ENCODE measurements at regions not wholly inside any gene's neighbourhood (a gene's known extent, or its start where the extent isn't known, plus 50 kb on each side); places are given as distances from the start of the nearest gene placed in this dataset.
"Not testable (repeated sequence)": the region's sequence is repeated elsewhere in the genome, so short reads cannot be mapped to it uniquely, and the experiment has no call there.

DNA sequence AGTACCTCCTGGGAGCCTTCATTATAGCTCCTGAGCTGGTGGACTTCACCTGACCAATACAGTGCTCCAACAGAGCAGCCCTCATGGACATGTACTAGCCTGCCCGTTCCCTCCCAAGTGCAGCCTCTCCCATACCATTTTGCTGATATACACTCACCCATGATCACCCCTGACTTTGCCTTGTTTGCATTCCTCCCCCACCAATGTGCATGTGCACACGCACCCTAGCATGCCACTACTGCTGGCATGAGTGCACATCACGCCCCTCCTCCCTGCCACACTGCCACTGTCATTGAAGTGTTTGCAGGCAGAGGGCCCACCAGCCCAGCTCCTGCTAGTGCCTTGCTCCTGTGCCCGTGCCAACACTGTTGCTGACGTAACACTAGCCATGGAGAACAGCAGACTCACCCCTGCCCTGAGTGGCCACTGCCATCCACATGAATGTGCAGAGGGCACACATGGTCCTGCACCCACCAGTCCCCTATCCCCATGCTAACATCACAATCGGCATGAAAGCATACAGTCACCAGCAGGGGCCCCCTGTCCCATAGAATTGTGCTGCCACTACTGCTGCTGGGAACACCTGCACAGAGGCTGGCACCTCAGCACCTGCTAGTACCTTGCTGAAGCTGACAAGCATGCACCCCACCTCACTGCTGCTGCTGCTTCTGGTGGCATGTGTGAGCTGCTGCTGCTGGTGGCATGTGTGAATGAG is 110.3 kb downstream of the SINHCAF start:
- peak; percentile 80 for FAIRE-seq
- no peak for DNase-seq (ENCODE audit: insufficient read length, low spot score)

DNA sequence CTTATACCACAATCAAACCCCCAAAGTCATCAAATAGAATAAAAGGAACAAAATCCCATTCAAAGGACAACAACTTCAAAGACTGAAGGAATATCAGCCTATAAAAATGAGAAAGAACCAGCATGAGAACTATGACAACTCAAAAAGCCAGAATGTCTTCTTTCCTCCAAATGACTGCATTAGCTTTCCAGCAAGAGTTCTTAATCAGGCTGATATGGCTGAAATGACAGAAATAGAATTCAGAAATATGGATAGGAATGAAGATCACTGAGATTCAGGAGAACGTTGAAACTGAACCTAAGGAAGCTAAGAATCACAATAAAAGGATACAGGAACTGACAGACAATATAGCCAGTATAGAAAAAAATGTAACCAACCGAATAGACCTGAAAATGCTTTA is 109.5 kb downstream of the SINHCAF start:
- no peak for DNase-seq (ENCODE audit: insufficient read length, low spot score)
- no peak for FAIRE-seq

DNA sequence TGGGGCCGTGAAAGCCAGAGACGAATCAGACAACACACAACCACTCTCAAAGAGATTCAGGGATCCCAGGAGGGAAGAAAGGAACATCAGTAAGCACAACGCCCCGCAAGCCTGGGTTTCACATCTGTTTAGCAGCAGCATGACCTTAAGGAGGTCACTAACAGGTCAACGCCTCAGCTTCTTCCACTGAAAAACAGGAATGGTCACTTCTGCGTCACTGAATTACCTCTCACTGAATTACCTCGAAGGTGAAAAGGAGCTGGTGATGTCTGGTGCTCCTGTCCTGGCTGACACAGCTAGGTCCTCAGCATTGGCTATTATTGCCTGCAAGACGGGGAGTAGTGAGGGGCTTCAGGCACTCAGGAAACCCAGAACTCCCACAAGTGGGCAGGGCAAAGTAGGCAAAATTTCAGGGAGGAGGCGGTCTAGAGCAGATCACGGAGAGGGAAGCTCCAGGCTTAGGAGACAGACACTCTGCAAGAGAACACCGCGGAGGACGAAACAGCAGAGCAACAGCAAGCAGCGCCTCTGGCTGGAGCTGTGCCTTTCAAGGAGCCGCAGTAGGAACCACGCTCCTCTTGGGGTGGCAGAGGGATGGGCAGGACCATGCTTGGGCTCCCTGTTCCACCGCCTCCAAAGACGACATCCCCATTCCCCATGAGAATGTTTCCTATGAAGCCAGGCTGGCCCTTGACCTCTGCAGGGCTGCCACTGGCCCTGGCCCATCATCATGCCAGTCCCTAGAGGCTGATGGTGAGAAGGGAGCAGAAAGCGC is 108.4 kb downstream of the SINHCAF start:
- FAIRE-seq, result no peak

DNA sequence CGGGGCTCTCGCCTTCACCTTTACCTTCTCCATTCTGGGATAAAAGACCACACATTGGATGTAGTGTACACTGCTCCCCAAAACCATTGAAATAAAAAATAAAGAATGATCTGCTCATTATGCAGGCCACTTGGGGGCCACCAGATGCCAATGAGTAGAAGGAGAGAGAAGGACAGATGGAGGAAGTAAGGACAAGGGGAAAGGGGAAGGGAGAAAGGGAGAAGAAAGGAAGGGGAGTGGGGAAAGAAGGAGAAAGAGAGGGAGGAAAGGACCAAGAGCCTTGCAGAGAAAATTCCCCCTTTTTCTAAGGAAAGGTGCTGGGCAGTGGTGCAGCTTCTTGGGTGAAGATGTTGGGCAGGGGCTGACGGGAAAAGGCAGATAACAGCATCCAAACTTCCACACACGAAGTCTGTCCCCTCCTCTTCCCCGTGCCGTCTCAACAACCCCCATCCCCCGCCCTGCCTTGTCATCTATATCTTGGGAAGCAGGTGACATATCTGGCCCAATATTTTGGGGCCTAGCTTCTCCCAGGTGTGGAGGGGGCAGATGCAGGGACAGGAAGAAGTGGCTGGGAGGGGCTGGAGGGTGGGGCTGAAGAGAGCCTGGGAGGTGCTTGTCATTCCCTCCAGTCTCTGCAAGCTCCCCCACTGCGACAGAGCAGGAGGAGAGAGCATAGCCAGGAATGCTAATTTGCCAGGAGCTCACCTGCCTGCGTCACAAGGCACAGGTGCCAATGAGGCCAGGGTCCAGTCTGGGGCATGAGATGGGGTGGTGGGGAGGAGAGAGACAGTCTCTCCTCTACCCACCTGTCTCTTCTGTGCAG is 107.5 kb downstream of the SINHCAF start:
- DNase-seq (ENCODE audit: insufficient read length, low spot score), result no peak
- FAIRE-seq, result no peak

More for the DNA sequence above, 108.4 kb downstream of the SINHCAF start:
- DNase-seq (ENCODE audit: insufficient read length, low spot score), result no peak

DNA sequence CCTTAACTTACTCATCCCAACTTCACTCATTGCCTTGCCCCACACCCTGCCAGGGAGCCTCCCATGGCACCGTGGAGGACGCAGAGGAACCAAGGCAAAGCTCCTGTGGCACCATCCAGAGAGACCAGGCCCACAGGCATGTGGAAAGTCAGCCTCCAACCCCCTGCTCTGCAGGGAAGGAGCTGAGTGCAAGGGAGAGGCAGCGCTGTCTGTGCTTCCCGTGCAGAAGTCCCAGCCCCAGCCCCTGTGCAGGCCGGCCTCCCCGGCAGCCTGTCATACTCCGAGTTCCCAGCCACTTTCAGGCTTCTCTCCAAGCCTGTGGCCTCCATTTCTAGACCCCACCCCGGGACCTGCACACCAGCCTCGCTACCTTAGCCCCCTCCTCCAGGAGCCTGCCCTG is 106.4 kb downstream of the SINHCAF start:
- no peak for DNase-seq (ENCODE audit: insufficient read length, low spot score)
- FAIRE-seq, result no peak

DNA sequence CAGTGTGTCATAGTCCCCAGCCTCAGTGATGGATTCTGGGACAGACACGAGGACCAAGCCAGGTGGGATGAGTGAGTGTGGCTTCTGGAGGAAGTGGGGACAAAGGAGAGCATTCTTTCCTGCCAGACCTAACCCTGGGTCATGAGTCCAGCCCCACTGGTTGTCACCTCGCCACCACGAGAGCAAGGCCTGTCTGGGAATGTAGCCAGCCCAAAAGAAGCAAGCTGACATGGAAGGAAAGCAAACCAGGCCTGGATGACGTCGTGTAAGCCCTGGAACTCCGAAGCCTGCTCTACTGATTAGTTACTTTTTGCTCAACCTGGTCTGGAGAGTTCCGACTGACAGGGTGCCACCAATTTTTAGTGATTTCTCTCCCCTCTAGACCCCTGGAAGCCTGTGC is 105.9 kb downstream of the SINHCAF start:
- no peak for DNase-seq (ENCODE audit: insufficient read length, low spot score)

DNA sequence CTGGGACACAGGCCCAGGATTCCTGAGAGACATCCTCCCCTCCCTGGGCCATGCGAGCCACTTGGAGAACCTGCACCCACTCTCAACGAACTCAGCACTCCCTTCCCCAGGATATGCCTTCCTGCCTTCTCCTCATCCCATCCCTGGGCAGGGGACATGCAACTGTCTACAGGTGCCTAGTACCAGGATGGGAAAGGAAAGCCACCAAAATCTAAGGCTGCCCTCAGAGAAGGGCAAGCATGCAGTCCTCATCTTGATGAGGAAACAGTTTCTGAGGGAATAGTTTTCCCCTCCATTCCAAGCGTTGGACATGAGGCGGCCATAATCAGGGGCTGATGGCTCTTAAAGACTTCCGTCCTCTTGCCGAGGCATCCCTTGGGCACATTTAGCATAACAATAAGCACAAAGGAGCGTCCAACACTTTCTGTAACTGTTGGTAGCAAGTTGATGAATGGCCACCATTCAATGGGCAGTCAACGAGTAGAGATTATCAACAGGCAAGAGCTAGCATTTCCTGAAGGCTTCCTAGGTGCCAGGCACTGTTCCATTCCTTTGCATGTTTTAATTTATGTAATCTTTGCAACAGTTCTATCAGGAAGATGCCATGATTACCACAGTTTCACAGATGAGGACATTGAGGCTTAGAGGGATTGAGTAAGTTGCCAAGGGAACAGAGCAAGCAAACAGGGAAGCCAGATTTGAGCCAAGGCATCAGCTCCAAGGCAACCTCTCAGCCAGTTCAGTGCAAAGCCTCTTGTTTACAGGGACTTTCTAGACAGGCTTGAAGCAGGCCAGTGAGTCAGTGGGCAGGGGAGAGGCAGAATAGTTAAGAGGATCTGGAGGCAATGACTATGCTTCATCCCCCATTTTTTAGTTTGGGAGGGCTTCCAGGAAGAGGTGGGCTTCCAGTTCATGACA is 105.1 kb downstream of the SINHCAF start:
- FAIRE-seq, result no peak

More for the DNA sequence above, 105.9 kb downstream of the SINHCAF start:
- FAIRE-seq, result no peak

DNA sequence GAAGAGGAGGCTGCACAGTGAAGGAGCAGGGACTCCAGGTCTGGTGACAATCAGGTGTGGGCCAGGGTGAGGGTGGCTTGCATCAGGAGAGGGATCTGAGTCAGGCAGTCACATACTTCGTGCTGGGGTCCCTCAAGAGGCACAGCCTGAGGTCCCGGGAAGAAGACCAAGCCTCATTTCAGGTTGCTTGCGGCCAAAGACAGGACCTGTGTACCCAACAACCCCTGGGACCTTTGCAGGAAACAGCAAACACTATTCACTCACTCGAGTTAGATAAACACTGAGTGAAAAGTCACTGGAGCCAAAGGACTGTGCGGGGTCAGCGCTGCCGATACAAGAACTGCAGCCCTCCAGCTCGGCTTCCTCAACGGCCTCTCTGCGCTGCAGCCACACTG is 104.4 kb downstream of the SINHCAF start:
- no peak for DNase-seq (ENCODE audit: insufficient read length, low spot score)
- FAIRE-seq, result no peak

More for the DNA sequence above, 105.1 kb downstream of the SINHCAF start:
- no peak for DNase-seq (ENCODE audit: insufficient read length, low spot score)

DNA sequence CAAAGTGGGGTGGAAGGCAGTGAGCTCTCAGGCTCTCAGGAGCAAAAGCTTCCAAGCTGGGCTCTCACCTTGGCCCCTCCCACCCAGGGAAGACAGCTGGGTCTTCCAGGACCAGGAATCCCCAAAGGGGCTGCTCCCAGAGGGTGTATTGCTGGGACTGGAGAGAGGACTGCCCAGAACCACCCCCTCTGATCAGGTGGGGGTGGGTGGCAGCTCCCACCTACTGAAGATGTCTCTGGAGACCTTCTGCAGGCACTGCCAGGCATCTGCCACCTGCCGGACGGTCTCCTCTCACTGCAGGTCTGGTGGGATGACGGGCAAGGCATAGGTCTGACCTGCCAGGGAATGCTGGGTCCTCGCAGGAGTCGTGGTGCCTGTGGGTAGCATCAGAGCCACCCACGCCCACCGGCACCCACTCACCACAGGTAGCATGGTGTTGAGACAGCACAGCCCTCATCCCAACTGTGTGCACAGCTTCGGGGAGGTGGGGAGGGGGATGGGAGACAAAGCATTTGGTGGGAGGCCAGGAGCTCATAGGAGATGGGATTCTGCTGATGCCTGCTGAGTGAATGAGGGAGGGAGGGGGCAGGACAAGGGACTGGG is 103.2 kb downstream of the SINHCAF start:
- peak; percentile 42 for FAIRE-seq

DNA sequence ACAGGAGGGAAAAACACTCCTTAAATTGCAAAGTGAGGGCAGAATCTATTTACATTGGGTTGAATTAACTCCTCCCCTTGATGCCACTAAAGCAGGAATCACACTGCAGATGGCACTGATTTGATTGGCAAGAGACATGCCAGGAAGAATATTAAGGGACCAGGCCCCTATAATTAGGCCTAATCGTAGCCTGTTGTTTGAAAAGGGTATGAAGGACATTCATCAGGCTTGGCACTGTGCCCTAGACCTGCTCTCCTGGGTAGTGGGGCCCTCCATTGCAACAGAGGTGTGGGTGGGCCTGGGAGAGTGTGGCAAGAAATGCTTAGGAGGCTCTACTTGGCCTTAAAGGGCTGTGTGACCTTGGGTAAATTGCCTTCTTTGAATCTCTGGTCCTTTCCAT is 102.3 kb downstream of the SINHCAF start:
- FAIRE-seq; DNase-seq (ENCODE audit: insufficient read length, low spot score): not testable (repeated sequence)

More for the DNA sequence above, 103.2 kb downstream of the SINHCAF start:
- no peak for DNase-seq (ENCODE audit: insufficient read length, low spot score)

DNA sequence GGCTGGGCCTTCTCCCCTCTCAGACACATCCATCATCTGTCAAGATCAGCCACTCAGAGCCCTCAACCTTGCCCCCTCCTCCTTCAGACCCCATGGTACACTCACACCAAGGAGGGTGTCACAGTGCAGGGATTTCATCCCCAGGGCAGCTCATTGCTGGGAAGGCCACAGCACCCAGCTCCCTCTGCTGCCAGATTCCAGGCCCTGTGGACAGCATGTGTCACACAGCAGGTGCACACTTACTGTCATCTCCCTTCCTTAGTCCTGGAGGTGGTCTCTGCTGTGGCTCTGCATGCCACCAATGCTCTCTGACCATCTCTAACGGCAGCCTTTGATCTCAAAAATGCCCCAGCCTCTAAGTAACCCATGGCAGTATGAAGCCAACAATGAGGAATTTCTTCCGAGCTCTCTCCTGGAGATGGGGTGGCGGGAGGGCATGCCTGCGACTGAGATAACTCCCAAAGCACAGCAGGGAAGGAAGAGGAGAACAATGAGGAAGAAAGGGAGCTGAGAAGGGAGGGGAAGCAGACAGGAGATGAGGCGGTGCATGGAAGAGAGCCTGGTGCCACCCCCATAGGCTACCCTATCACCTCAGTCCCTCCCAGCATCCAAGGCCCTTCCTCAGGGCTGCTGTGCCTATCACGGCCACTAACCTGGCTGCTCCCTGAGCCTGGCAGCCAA is 101.0 kb downstream of the SINHCAF start:
- no peak for DNase-seq (ENCODE audit: insufficient read length, low spot score)
- FAIRE-seq, result no peak

DNA sequence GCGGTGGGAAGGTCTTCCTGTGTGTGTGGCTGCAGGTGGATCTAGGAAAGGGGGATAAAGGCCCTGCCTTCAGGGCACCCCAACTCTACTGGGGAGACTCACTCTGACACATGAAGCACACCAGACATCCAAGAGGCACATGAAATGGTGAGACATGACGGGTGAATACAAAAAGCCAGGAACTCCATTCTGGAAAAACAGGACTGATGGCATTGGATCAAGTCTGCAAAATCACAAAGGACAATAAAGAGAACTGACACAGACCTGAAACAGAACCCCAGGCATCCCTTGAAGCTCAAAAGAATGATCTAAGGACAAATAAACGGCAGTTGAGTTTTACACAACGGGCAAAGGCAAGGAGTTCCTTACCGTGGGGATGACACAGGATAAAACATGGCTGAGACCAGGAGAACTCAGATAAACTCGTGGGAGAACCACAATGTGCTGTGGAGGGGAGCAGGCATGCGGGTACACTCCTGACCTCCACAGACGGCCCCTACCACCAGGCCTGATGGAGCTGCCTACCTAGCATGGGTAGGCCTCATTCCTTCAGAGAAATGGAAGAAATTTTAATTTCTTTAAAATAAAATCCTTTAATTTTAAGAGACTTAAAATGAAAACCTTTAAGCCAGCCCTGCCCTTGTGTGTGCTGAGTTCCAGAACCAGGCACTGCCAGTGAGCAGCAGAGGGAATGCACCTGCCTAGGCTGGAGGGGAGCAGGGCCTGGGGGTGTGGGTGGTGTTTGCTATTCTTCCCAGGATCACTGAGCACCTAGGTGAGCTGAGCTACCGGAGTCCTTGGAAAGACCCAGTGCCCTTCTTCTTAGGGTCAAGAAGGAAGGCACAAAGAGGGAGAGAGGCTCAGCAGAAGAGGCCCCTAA is 100.1 kb downstream of the SINHCAF start:
- FAIRE-seq, result no peak
- no peak for DNase-seq (ENCODE audit: insufficient read length, low spot score)

DNA sequence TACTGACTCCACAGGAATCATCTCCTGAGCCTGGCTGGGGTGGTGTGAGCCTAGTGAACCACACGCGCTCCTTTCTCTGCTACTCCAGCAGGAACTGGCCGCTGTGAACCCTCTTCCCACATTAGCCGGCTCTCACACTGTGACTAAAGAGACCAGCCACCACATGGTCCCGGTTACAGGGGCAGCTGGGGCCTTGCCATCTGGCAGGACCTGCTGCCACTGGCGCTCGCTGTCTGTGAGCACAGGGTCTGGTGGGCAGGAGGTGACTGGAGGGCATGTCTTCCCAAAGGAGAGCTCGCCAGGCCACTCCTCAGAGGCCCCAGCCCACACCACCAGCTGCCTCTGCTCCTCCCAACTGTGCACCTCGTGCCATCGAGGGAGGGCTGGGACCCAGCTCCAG is 99.3 kb downstream of the SINHCAF start:
- DNase-seq (ENCODE audit: insufficient read length, low spot score) (no peak), FAIRE-seq (no peak)

DNA sequence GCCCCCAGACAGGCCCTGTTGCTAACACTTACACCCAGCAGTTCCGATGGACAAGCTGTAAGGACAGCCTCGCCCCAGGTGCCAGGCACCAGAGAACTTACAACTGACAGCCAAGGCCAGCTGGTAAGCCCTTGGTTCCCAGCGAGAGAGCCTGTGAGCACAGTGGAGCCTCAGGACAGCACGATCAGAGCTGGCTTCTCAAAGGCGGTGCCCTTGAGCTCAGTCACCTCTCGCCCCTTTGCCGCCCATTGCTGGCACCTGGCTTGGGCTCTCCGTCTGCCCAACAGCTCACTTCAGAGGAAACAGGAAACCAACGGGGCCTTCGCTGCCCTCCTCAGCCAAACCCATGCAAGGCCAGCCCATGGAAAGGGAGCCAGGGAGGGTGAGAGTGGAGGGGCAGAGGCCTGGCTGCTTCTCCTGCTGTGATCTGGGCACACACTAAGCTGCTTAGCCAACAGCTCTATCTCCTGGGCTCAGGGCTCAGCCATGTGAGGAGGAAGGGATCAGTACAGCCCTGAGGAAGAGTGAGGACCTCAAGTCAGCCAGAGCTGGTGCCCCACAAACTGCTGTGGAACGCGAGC is 98.5 kb downstream of the SINHCAF start:
- FAIRE-seq (peak; percentile 4), DNase-seq (ENCODE audit: insufficient read length, low spot score) (no peak)

DNA sequence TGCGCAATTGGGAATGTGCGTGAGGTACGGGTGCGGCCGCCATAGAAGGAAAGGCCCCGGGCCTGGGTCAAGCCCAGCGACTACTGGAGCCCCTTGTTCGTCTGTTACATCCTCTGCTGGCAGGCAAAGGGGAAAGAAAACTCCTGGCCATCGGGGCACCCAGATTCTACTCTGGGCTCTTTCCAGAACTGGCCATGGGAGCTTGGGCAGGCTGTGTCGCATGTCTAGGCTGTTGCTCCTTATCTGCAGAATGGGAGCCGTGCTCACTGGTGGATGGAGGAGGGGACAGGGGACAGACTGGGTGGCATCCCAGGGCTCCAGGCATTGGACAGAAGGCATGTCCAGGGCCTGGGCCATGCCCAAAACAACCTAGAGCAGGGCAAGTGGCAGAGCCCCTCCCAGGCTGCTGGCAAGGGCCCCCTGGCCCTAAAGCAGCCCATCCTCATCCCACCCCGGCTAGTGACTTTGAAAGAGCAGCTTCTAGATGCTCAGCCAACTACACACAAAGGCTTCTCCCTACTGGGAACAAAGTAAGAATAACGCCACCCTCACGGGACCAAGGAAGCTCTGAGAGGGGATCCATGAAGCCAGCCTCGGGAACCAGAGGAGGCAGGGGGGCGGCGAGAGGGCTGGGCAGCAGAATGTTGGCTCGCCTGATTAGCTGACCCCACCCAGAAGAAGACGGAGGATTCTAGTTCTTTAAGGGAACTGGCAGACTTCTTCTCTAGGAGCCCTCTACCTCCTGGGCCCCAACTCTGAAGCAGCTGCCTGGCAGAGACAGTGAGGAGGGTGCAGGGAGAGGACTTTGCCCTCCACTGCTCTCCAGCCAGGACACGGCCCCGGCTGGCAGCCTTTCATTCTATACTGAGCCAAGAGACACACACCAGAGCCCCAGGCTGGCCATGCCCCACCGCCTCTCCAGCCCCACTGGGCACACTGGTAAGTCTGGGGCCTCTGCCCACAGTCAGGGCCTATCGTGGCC is 96.8 kb downstream of the SINHCAF start:
- DNase-seq (ENCODE audit: insufficient read length, low spot score), result no peak
- FAIRE-seq, result no peak

DNA sequence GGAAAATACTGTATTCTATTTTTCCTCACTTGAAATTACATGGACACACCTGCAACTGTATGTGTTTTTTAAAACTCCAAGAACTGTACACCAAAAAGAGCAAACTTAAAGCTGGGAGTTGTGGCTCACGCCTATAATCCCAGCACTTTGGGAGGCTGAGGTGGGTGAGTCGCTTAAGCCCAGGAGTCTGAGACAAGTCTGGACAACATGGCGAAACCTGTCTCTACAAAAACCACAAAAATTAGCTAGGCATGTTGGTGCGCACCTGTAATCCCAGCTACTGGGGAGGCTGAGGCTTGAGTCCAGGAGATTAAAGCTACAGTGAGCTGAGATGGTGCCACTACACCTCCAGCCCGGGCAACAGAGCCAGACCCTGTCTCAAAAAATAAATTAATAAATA is 95.9 kb downstream of the SINHCAF start:
- FAIRE-seq (no peak), DNase-seq (ENCODE audit: insufficient read length, low spot score) (no peak)
